Upper lobe of left lung (tissue), 4 donors: ENCODE measurements at regions not wholly inside any gene's neighbourhood (a gene's known extent, or its start where the extent isn't known, plus 50 kb on each side); places are given as distances from the start of the nearest gene placed in this dataset.

Source experiments
- CTCF ChIP-seq, 6 experiments: fragments of 450-650 bp in 4 of 6; fragments of 200-600 bp in 2 of 6; sonication (generic) in 2 of 6; IDR thresholded peaks; one replicate each; pipeline ENCODE4 v1.5.1; 2016 to 2019; ENCODE audit warnings: antibody characterized with exemption in 6 of 6
- POLR2A ChIP-seq, 4 donors: fragments of 450-650 bp; IDR thresholded peaks; one replicate each; pipeline ENCODE4 v1.5.1; 2016 to 2017; ENCODE audit warnings: antibody characterized with exemption in 4 of 4, mild to moderate bottlenecking in 2 of 4
- POLR2AphosphoS5 ChIP-seq, 2 donors: sonication (generic); formaldehyde crosslinking; IDR thresholded peaks; one replicate each; pipeline ENCODE4 v1.5.1; 2017; ENCODE audit warnings: antibody characterized with exemption in 2 of 2

- no peak for TF ChIP-seq POLR2AphosphoS5 (IDR thresholded peaks at IDR 0.05)
- TF ChIP-seq CTCF (IDR thresholded peaks at IDR 0.05) = no peak
- TF ChIP-seq POLR2A (IDR thresholded peaks at IDR 0.05) = no peak
Measured at GRCh38 chr6:7671581-7671980, 54.3 kb upstream of the BMP6 start.
